ENCODE measurements at regions not wholly inside any gene's neighbourhood (a gene's known extent, or its start where the extent isn't known, plus 50 kb on each side); places are given as distances from the start of the nearest gene placed in this dataset.
"Not testable (repeated sequence)": the region's sequence is repeated elsewhere in the genome, so short reads cannot be mapped to it uniquely, and the experiment has no call there.

DNA sequence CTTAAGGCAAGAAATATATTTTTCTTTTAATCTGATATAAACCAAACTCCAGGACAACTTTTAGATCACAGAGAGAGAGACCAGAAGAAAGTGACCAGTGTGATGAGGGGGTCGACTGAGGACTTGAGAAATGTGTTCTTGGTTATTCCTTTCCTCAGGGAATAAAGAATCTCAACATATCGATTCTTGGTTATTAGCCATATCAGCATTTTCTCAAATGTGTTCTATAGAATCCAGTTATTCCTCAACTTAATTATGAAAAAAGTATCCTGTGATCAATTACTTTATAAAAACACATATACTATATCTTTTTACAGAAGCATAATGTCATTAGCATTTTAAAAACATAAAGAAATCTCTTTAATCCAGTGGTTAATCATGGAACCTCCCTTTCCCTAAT, 222.1 kb upstream of the FAM3C start:
- no peak for DNase-seq

DNA sequence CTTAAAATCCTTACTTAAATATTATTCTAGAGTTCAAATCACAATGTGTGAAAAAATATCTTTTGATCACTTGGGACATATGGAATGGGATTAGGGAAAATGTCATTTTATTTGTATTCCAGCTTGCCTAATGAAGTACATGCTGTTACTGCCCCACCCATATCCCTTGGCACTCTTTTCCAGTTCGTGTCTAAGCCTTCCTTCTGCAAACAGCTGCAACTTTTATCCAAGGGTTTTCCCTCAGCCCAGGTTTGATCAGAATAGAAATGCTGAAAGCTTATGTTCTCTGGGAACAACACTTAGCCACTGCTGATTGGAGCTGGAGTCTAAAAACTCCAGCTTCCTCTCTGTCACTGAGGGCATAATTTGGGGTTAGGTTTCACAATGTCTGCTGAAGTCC, 214.1 kb upstream of the FAM3C start:
- DNase-seq = no peak

DNA sequence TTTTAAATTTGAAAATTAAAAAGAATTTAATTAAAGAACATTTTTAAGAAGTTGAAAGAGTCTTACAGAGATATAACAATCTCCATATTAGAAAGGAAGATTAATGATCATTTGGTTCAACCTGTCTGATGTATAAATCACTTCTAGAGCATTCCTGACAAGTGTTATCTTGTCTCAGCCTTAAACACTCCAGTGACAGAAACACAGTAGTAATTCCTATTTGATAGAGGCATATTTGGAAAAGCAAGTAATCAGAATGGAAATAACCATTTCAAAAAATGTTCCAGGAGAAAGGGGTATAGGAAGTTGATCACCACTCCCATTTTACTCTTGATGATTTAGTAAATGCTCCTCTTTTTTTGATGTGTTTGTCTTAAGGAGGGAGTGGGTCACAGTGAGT, 213.1 kb upstream of the FAM3C start:
- no peak for DNase-seq

DNA sequence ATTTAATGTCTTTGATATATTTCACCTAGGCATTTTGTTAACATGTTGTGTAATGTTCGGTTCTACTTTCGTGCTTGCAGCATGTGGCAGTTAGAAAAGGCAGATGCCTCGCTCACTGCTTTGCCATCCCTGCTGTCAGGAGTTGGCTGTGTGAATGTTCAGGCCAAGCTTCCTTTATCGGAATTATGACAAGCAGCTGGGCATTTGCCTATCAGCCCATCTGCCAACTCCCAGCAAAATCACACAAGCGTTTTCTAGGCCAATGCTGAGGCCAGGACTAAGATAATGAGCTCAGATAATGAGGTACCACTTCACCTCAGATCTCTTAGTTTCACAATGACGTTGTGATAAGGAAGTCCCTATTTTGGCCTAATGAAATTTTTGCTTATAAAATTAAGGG, 212.7 kb upstream of the FAM3C start:
- DNase-seq = no peak

DNA sequence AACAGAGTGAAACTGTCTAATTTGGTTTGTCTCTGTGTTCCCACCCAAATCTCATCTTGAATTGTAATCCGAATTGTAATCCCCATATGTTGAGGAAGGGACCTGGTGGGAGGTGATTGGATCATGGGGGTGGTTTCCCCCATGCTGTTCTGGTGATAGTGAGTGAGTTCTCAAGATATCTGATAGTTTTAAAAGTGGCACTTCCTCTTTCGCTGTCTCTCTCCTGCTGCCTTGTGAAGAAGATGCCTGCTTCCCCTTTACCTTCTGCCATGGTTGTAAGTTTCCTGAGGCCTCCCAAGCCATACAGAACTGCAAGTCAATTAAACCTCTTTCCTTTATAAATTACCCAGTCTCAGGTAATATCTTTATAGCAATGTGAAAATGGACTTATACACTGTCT, 212.1 kb upstream of the FAM3C start:
- DNase-seq = not testable (repeated sequence)

DNA sequence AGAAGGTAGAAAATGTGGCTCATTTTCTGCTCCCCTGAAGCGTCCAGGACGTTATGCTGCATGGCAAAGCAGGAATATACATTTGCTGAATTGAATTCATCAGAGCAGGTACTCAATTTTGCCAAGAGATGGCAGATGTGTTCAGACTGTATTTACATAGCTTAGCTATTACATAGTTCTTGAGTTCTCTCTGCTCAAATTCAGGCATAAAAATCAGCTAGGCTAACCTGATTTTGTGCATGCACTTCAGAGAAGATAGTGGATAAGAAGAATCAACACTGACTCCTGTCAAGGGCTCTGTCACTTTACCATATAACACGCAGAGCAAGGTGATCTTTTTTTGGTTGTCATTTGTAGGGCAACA, 209.2 kb upstream of the FAM3C start:
- DNase-seq = no peak

DNA sequence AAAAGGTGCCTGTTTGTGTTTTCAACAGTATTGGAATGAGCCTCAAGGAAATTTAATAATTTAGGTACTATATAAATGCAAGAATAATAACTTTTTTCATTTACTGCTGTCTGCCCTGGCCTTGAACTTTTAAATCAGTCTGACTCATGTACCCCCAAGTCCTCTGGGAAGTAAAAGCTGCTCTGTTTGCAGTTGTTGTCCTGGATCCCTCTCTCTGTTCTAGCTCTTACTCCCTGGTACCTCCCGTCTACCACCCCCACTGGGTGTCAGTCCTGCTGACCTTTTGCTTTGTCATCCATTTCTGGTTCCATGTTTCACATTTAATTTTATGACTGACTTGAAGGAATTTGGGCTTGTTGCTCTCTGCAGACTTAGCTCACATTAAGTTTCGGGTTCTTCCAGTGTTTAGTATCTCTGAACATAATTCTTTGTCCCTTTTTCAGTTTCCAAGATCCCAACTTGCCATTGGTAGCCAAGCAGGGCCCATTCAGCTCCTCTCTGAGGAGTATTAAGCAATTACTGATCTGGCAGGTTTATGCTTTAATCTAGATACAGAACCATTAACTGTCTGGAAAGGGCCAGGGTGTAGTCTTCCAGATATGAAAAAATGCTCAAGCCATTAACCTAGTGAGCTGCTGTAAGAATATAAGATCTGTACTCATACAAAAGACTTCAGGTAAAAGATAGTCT, 208.7 kb upstream of the FAM3C start:
- no peak for DNase-seq

DNA sequence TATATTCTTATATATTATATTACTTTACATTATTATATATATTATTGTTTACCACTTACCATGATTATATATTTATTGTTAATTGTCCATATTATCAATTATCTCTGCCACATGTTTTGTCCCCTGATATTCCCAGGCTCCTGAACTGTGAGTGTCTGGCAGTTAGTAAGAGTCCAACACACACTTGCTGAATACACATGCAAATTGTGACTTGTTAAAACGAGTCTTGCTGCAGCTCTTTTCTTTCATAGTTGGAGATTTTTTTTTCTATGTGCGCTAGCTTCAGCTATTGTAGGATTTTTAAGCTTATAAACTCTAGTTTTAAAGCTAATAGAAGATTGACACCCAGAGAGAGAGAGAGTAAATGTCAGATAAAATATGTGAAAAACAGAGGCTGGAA, 207.8 kb upstream of the FAM3C start:
- no peak for DNase-seq

DNA sequence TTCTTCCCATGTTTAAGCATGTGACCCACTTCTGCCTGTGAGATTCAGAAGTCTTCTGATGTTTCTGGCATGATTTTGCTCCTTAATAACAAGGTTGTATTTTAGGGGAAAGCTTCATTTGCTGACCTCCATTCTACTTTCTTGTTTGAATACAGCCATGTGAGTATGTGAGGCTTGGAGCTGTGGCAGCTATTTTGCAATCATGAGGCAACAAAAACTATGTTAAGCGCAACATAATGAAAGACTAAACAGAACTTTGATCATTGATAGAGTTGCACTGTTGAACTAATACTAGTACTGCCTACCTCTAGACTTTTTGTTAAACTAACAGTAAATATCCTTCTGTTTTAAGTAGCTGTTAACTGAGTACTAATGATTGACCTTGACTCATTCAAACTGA, 203.8 kb upstream of the FAM3C start:
- DNase-seq = no peak

DNA sequence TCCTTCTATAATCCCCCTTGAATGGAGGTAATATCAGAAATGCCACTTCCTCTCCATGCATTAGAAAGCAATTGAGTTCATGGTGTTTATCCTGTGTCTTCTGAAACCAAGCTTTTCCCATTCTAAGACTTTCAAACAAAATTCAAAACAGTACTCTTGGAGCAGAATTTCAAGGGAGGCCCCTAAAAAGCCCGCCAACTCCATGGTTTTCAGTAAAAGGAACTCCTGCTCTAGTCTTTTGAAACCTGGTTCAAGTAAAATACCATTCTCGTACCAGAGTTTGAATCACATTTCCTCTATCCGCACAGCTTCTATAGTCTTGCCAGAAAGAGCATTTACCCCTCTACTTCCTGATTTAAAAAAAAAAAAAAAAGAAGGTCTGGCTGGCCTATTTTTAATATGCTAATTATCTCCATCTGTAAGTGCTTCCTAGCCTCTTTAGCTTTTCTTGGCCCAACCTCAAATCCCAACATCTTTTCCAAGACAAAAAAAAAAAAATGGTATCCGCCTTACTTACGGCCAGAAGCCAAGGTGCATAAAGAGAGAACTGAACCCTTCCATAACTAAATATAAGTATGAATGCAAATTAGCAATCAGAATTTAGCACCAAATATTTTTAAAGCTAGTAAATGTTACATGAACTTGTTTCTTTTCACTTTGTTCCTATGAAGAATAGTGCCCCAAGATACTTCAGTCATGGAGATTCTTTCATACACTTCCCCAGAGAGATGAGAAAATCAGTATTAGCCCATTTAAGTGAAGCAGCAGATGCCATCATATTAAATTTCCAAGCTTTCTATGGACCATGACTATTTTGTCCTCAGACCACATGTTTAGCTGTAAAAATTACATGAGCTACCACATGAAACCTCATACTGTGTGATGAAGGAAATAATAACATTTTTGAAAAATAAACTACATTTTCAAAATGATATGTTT, 199.9 kb upstream of the FAM3C start:
- DNase-seq = peak; percentile 58

DNA sequence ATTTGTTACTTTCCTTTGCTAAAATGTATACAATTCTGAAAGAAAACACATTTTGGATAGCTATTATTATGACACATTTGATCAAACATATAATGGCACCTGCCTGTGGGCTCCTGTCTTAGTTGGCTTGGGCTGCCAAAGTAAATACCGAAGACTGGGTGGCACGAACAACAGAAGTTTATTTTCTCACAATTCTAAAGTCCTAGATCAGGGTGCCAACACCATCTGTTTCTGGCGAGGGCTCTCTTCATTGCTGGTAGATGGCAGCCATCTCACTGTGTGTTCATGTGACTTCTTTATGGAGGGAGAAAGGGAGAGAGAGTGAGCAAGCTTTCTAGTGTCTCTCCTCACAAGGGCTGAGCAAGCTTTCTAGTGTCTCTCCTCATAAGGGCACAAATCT, 195.8 kb upstream of the FAM3C start:
- no peak for DNase-seq

DNA sequence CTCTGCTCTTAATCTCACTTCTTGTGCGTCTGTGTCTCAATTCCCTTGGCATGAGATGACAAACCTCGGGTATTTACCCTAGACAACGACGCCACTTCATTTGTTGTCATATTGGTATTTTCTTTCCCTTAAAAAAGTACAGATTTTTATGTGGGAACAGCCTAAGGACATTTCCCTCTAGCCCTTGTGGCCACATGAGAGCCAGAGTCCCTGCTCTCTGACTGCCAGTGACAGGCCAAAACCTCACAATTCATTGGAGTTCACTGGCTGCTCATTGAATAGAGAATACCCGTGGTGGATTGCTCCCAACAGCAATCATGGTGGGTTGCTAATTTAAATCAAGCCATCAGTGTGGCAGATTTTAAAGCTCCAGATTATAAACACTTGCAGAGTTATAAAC, 191.3 kb upstream of the FAM3C start:
- no peak for DNase-seq

DNA sequence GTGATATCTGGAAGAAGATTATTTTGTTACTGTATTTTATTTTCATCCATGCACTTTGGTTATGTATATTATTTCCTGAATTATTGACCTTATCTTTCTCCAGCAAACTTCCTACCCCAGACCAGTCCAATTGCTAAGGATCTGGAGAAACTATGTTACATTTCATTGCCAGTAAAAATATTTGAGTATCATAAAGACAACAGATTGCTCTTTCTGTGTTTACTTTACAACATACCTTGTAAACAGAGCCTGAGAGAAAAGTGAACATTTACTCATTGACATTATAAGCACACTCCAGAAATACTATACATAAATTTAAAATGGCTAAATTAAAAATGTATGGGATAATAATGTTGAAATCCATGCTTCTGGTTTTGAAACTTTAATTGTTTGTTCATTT, 186.2 kb upstream of the FAM3C start:
- no peak for DNase-seq

DNA sequence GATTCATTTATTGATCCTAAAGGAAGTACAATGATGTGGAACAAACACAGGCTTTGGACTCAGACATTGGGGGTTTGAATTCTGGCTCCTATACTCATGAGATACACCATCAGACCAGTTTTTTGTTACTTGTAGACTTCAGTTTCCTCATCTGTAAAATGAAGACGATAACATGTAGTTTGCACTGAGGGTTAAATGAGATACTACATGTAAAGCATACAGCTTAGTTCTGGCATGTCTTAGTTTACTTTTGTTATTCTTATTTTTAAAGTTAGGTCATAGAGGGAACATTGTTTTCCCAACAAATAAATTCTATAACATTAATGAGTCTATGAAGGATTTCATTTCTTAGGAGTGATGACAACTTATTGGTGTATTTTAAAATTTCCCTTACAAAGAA, 183.5 kb upstream of the FAM3C start:
- no peak for DNase-seq

DNA sequence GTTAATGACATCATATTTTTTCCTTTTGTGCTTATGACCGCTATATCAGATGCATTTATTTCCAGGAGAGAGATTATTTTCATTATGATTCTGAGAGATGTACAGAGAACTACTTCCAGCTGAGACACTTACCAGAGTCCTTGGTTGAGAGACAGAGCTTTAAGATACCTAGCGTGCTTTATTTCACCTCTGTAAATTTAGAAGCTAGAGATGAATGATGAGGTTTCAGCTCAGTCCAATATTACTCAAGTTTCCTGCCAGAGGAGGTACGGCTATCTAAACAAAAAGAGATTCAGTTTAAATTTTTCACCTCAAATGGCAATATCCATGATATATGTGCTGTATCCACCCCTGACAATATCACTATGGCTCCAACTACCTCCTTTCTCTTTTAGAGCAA, 182.6 kb upstream of the FAM3C start:
- DNase-seq = no peak

DNA sequence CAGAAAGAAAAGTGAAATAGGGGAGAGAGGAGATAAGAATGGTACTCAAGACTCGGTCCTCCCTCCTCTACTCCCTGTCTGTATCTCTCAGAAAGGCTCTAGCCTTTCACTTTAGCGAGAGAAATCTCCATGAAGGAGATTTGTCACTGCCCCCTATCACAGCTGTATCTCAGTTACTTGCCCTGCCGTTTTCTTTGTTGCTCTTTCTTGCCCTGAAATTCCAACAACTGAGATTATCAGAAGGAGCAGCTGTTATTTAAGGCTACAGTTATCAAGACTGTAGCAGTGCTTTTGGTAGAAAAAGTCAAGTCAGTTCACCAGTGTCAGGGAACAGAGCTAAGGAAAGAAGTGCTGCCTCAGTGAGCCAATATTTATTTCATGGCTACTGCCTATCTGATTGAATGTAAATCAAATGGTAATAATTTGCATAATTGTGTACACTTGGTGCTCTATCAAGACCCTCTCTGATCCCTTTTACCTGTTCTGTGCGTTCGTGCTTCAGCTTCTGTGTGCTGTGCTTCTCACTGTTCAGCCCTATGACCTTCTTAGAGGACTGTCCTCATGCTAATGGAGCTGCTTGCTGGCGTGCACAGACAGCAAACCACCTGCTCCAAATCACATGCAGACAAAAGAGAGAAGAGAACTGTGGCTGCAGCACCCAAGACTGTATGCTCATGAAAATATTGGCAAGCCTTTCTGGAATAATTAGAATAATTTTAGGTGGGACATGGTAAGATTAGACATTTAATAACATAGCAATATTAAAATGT, 180.2 kb upstream of the FAM3C start:
- no peak for DNase-seq

DNA sequence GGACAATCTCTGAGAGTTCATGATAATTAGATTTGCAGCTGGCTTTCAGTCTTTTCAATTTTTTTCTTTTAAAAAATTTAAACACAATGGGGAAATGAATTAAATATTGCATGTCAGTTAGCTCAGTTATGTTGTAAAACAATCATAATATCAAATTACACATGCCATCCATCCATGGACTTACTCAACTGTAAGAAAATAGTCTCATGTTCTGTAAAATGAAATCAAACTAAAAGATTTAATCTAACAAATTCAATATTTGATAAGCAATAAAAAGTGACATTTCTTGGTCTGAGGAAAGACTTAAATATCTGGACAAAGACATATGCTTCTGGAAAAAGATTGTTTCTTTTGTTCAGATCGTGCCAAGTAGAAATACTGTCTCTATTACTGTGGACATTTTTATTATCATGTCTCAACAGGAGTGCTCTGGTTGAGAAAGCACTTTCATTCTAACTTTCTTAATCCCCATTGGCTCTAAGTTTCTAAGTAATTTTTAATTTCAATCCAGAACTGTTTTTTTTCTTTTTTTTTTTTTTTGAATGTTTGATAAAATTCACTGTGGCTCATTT, 179.2 kb upstream of the FAM3C start:
- no peak for DNase-seq

DNA sequence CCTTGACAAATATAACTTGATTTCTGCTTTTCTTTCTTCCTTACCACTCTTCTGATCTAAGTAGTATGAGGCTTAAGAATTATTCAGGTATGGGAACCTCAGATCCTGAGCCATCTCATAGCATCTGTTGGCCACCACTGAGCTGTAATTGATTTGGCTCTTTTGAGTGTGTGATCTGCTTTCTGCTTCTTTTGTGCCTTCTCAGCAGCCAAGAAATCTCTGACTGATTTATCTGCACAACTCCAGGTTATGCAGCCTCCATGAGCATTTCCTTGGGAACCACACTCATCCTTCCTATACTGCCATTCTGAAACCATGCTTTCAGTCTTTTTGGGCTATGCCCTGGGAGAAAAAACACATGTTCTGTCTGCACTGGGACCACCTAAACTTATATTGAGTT, 178.0 kb upstream of the FAM3C start:
- no peak for DNase-seq

DNA sequence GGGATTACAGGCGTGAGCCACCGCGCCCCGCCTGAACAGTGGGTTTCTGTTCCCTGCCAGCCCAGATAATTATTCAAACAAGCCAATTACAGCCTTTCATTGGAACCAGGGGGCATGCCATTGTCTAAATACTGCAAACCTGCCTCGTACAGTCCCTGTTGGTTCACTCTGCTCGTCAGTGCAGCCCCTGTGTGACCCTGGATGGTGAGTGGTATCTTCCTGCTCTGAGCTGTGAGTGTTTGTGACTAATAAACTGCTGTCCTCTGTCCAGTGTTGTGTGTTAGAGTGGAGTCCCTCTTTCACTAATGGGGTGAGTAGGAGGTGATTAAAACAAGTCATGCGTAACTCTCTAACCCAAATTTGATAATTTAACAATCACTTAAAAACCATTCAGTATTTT, 176.5 kb upstream of the FAM3C start:
- no peak for DNase-seq

DNA sequence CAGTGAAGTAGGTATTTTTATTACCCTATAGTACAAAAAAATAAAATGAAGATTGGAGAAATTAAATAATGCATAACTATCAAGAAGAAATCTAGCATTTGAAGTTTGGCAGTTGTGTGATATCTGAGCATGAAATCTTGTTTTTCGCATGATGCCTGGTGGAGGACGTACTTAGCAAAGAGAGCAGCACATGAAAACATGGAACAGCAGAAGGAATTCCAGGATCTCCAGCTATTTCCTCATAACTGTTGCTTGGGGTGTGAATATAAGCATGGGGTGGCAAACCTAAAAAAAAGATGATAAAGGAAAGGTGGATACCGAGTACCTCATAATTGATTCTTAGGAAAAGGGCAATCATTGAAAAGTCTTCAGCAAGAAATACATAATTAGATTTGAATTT, 174.3 kb upstream of the FAM3C start:
- no peak for DNase-seq

DNA sequence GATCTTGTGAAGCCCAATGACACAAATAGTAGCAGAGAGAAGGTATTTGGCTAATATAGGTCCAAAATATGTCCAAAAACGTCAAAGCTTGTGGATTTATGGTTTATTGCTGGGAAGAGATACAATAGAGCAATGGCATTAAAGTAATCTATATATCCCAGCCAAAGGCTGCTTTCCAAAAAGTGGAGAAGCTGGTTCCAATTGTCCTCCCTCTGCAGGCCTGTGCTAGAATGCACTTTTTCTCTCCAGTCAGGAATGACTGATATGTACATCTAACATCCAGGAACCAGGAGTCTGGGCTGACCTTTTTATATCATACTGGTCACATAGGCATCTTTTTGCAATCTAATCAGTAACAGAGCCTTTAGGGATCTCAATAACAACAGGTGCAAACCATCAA, 167.1 kb upstream of the FAM3C start:
- no peak for DNase-seq

DNA sequence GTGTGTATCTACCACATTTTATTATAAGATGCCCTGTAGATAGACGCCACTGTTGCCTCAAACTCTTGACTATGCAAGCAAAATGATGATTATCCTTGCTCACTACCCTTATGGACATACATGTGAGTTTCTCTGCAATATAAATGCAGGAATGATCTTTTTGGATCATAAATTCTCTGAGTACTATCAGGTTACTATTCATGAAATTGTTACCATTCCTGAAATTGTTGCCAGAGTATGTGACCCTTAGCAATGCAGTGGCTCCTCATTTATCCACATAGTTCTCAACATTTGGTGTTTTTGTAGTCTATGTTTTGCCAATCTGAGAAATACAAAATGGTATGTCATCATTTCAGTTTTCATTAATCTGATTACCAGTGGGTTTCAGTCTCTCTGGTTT, 166.2 kb upstream of the FAM3C start:
- no peak for DNase-seq

DNA sequence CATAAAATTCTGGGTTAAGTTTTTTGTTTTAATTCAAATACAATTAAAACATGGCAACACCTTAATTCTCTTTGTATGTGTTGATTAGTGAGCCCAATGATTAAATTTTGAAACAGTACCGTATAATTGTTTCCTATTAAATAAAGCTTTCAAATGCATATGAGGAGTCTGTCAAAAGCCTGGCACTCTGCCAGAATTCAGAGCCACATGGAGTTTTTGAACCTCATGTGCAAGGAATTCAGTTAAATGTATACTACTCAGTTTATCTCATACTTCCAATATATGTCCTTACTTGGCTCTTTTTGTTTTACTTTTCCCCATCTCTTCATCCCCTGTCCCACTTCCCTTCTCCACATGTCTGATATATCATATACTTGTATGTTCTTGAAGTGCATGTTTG, 165.6 kb upstream of the FAM3C start:
- no peak for DNase-seq

Data from right hindlimb (tissue), 1 donor.